ENCODE measurements at regions not wholly inside any gene's neighbourhood (a gene's known extent, or its start where the extent isn't known, plus 50 kb on each side); places are given as distances from the start of the nearest gene placed in this dataset.
"Not testable (repeated sequence)": the region's sequence is repeated elsewhere in the genome, so short reads cannot be mapped to it uniquely, and the experiment has no call there.

- DNase-seq: no peak
Observed at GRCh38 chr3:75248974-75249373, 415.2 kb upstream of the FRG2C start.

GRCh38 chr3:75254685-75255084, 409.4 kb upstream of the FRG2C start:
- no peak for DNase-seq

DNA sequence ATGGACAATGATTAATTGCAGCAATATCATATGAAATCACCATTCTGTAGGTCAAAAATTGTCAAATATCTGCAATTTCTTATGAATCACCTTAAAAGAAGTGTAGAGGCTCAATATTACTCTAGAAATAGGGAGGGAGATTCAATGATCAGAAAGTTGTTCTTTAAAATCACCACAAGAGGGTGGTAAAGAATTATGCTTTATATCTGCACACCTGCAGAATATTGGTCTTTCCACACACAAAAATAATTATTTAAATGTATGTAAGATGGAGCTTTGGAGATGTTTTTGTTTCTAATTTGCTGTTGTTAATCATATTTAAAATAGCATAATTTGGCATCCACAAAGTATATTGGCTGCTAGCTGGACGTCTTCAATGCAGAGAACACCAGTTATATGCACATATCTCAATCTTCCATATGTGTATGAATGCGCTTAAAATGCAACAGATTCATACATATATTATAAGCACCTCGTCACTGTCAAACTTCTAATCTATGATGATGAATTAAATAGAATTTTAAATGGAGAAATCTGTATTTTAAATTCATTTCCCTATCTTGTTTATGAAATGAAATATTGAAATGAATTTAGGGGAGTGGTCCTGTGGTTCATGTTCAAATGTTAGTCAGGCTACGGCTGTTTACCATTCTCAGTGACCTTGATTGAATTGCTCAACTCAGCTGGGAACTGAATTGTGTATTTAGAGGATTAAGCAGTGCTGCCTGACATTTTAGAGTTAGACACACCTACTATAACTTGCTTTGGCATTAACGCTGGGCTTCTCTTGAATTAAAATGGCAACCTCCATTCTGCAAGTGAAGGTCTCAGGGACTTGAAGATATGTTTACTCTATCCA, 405.1 kb upstream of the FRG2C start:
- DNase-seq: peak; percentile 22

GRCh38 chr3:75260975-75261374, 403.2 kb upstream of the FRG2C start:
- not testable (repeated sequence) for DNase-seq

GRCh38 chr3:75262661-75263060, 401.5 kb upstream of the FRG2C start:
- no peak for DNase-seq

DNA sequence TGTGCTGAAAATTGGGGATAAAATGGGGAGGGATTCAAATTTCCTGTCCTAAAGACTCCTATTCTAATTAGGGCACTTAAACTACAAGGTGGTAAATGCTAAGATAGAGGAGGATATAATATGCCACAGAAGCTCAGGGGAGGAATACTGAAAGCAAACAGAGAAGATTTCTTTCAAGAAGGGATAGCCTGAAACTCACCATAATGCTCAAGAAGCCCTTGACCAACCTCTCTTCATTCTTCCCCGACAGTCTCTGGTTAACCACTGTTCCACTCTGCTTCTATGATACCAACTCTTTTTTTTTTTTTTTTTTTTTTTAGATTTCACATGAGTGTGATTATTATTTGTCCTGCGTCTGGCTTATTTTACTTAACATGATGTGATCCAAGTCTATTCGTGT, 398.2 kb upstream of the FRG2C start:
- no peak for DNase-seq

DNA sequence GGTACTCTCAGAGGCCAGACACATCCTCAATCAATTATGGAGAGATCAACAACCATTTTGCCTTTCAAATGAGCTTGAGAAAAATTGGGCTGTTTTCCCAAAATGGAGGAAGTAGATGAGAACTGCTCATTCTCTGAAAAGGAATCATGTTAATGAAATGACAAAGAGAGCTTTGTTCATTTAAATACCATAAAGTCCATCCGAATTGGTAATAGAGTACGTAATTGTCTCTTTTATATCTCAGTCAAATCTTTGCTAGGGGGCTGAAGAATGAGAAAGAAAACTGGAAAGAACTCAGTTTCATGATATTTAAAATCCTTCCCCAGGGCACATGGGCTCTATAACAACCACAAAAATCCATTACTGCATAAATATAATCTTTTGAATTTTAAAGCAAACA, 395.6 kb upstream of the FRG2C start:
- not testable (repeated sequence) for DNase-seq

- DNase-seq: not testable (repeated sequence)
Observed at GRCh38 chr3:75272237-75272636, 391.9 kb upstream of the FRG2C start.

- DNase-seq: no peak
Observed at GRCh38 chr3:75272691-75273090, 391.4 kb upstream of the FRG2C start.

GRCh38 chr3:75285531-75286148, 378.5 kb upstream of the FRG2C start:
- peak; percentile 1 for DNase-seq

DNA sequence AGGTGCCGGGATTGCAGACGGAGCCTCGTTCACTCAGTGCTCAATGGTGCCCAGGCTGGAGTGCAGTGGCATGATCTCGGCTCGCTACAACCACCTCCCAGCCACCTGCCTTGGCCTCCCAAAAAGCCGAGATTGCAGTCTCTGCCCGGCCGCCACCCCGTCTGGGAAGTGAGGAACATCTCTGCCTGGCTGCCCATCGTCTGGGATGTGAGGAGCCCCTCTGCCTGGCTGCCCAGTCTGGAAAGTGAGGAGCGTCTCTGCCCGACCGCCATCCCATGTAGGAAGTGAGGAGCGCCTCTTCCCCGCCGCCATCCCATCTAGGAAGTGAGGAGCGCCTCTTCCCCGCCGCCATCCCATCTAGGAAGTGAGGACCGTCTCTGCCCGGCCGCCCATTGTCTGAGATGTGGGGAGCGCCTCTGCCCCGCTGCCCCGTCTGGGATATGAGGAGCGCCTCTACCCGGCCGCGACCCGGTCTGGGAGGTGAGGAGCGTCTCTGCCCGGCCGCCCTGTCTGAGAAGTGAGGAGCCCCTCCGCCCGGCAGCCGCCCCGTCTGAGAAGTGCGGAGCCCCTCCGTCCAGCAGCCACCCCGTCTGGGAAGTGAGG, 375.1 kb upstream of the FRG2C start:
- DNase-seq: not testable (repeated sequence)

- peak; percentile 25 for DNase-seq
Observed at GRCh38 chr3:75294124-75294523, 370.0 kb upstream of the FRG2C start.

DNA sequence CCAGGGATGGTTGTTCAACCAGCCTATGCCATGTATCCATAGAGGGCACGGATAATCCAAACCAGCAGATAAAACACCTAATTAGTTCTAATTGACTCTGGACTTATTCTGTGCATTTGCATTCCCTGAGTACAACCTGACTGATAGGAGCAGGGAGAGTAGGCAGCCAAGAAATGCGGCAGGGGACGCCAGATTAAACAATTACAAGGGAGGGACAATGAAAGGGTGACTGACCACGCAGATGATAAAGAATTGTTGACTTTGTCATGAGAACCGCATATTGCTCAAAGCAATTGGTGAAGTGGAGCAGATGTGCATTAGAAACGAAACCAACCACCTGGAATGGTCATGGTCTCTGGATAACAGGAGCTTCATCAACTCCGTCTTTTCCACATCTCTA, 369.1 kb upstream of the FRG2C start:
- DNase-seq: peak; percentile 45

DNA sequence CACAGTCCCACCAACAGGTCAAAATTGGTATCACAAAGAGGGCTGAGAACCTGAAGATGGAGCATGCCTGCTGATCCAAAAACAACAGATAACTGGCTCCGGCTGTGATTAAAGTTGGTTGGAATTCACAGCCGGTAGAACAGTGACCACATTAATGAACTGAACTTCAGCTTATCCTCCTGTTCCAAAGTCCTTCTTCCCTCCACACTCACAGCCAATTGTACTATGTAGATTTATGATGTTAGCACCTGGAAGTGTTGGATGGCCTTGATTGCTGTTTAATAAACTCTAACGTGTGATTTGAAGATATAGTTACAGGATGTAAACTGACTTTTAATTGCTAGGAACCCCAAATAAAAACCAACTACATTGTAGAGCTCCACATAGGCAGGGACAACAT, 367.3 kb upstream of the FRG2C start:
- DNase-seq: no peak

DNA sequence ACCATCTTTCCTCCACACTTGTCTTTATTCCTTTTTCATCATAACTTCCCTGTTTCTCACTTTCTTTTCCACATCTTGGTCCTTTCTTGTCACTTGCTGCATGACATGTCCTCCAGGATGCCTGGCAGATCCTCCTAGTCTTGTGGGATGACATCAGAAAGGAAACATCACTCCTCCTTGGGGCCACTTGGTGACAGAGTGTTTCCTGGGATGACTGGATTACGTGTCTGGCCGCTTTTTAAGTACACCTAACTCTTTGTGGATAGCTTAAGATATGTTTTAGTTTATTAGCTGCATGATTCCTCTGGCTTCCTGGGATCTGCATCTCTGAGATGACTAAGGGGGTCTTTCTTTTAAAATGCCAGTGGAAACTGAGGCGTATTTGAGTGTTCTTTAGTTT, 363.5 kb upstream of the FRG2C start:
- no peak for DNase-seq

GRCh38 chr3:75301050-75301449, 363.1 kb upstream of the FRG2C start:
- DNase-seq: not testable (repeated sequence)

- peak; percentile 16 for DNase-seq
Observed at GRCh38 chr3:75303741-75304140, 360.4 kb upstream of the FRG2C start.

GRCh38 chr3:75305901-75306300, 358.2 kb upstream of the FRG2C start:
- no peak for DNase-seq

DNA sequence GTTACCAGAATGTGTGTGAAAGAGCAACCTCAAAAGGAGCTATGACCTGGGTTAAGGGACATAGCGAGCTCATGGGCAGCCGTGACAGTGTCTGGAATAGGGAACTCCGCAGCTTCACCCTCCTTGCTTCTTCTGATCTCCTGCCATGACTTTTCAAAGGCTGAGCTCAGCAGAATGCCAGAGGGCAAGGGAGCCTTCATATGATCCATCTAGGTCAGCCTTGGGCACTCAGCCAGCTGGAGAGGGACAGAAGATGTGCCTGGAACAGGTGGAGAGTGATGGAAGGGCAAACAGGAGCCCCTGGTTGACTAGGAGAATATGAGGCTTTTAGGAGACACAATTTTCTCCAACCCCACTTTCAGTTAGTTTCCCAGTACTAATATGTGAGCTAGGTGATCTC, 352.8 kb upstream of the FRG2C start:
- DNase-seq: not testable (repeated sequence)

DNA sequence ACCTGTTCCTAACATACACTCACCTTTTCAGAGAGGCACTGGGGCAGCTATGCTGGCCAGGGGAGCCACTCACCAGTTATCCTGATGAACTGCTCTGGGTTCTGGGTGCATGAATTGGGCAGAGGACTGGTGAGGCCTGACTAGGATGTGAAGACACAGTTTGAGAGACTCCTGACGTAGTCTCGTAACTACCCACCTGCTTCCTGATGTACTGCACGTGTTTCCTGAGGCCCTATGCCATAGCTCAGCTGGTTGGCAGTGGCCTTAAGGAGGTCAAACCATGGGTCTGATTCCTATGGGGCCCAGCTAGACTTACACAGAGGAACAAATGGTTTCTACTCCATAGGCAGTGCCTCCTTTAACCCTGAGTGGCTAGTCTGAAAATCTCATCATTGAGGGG, 351.7 kb upstream of the FRG2C start:
- not testable (repeated sequence) for DNase-seq

DNA sequence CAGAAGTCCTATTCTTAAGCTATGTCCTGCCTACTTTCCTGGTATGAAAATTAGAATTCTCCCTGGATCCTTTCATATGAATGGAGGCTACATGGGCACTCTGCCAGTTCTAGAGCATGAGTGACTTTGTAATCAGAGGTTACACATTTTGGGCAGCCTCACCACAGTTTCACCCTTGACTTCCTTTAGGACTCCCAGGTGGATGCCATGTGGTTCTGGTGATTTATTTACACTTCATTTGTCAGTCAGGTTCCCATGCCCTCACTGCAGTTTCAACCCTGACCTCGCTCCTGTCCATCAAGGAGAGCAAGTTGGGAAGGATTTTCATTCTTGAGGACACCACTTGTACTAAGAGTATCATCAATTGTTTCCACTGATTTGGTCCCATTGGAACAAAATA, 344.4 kb upstream of the FRG2C start:
- not testable (repeated sequence) for DNase-seq

DNA sequence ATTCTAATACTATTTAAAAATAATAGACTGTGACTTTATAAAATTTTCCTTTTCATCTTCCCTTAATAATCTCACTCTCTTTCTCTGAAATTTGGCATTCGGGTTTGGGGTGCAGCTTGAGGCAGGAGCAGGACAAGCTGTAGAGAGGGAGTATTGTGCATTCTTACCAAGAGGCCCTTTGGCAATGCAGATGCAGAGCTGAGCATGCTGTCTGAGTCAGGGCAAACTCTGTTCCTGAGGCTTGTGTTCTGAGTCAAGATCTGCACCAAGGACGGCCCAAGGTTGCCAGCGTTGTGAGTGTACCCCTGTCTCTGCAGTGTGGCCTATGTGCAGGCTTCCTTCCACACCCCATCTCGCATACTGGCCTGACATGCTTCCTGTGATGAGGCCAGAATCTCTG, 343.8 kb upstream of the FRG2C start:
- DNase-seq: no peak

DNA sequence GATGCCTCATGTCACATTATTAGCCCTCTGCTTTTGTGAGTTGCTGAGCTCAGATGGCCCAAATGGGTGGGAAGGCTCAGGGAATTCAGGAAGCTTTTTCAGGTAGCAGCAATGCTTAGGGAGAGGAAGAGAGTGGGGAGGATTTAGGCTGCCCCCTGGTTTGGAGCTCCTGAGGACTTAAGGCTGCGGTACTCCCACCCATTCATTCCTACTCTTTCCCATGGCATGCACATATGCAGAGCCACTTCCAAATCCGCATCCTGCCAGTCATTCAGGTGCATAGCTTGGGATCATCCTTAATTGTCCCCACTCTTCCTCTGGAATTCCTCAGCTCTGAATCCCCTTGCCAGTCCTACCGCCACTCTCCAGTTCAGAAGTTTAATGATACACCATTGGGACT, 343.1 kb upstream of the FRG2C start:
- DNase-seq: no peak

GRCh38 chr3:75323936-75324335, 340.2 kb upstream of the FRG2C start:
- not testable (repeated sequence) for DNase-seq

Data from DMS53 (cell line).